Thyroid gland (tissue), 4 donors: ENCODE measurements at regions not wholly inside any gene's neighbourhood (a gene's known extent, or its start where the extent isn't known, plus 50 kb on each side); places are given as distances from the start of the nearest gene placed in this dataset.

Experiments
- DNase-seq, 2 donors: peaks; one replicate each; pipeline ENCODE4 v3.0.0-alpha.2; 2019
- H3K27ac ChIP-seq, 3 donors: fragments of 200-600 bp; sonication (generic); 1 replicate in 2 of 3; 2 replicates in 1 of 3; pipeline ENCODE4 v1.5.1; 2016 to 2019; ENCODE audit warnings: mild to moderate bottlenecking in 1 of 3, moderate library complexity in 1 of 3
- H3K27me3 ChIP-seq: fragments of 200-600 bp; sonication (generic); one replicate; pipeline ENCODE4 v1.5.1; 2019
- H3K36me3 ChIP-seq, 2 donors: fragments of 200-600 bp; sonication (generic); one replicate each; pipeline ENCODE4 v1.5.1; 2016 to 2019
- H3K4me1 ChIP-seq, 2 donors: fragments of 200-600 bp; sonication (generic); one replicate each; pipeline ENCODE4 v1.5.1; 2017 to 2019
- H3K4me3 ChIP-seq, 3 donors: fragments of 200-600 bp; sonication (generic); replicated peaks in 1 of 3; 1 replicate in 2 of 3; 2 replicates in 1 of 3; pipeline ENCODE4 v1.5.1; 2016; ENCODE audit warnings: mild to moderate bottlenecking in 1 of 3
- H3K9me3 ChIP-seq: fragments of 200-600 bp; sonication (generic); one replicate; pipeline ENCODE4 v1.5.1; 2017
- CTCF ChIP-seq, 6 experiments: fragments of 200-600 bp in 3 of 6; fragments of 450-650 bp in 3 of 6; sonication (generic) in 3 of 6; IDR thresholded peaks; one replicate each; pipeline ENCODE4 v1.5.1; 2016 to 2019; ENCODE audit warnings: antibody characterized with exemption in 6 of 6, mild to moderate bottlenecking in 2 of 6, inconsistent platforms in 1 of 6, moderate library complexity in 1 of 6
- POLR2A ChIP-seq, 2 donors: fragments of 450-650 bp; IDR thresholded peaks; one replicate each; pipeline ENCODE4 v1.6.1; 2017; ENCODE audit warnings: antibody characterized with exemption in 2 of 2, mild to moderate bottlenecking in 2 of 2, moderate library complexity in 1 of 2
- WGBS, 2 donors: methylation state at CpG; one replicate each; pipeline ENCODE4 v1.1.5; 2017; 5-methylcytosine and 5-hydroxymethylcytosine counted together
- intact Hi-C: fragments of 100-400 bp; cut with DNase I; formaldehyde crosslinking; loops from one replicate; pipeline ENCODE4 v1.15.1; 2023

- Histone ChIP-seq H3K27ac (no peak overlapping the region), H3K9me3 (no peaks in the 10 kb centered on the region), H3K4me1 (no peaks in the 10 kb centered on the region), H3K27me3 (no peaks in the 10 kb centered on the region), H3K36me3 (no peaks in the 10 kb centered on the region), H3K4me3 (no peak overlapping the region)
- WGBS, 2 donors, result 64 to 65% methylated on average over 8 to 9 of the region's 9 CpGs
- no peak for DNase-seq
- intact Hi-C loops, result no loop called here
- TF ChIP-seq CTCF (IDR thresholded peaks at IDR 0.05) (no peak), POLR2A (IDR thresholded peaks at IDR 0.05) (no peak)
Measured at GRCh38 chr10:3339531-3339950, 167.0 kb upstream of the PITRM1 start.

GRCh38 chr10:3339121-3339520, 166.5 kb upstream of the PITRM1 start:
- 85 to 87% methylated on average over 7 of the region's 7 CpGs for WGBS, 2 donors

GRCh38 chr10:3337741-3338140, 165.2 kb upstream of the PITRM1 start:
- Histone ChIP-seq H3K27me3 (no peaks in the 10 kb centered on the region), H3K27ac (no peak overlapping the region), H3K9me3 (no peaks in the 10 kb centered on the region), H3K4me3 (no peak overlapping the region), H3K4me1 (no peaks in the 10 kb centered on the region), H3K36me3 (no peaks in the 10 kb centered on the region)
- 68 to 74% methylated on average over 8 of the region's 8 CpGs for WGBS, 2 donors
- TF ChIP-seq POLR2A (IDR thresholded peaks at IDR 0.05) (no peak), CTCF (IDR thresholded peaks at IDR 0.05) (no peak)
- intact Hi-C loops, result no loop called here
- DNase-seq, result no peak

More at GRCh38 chr10:3339121-3339520, 166.5 kb upstream of the PITRM1 start:
- no peaks in the 10 kb centered on the region for H3K27me3 ChIP-seq
- H3K9me3 ChIP-seq, result no peaks in the 10 kb centered on the region
- H3K4me1 ChIP-seq, result no peaks in the 10 kb centered on the region
- no peak overlapping the region for H3K27ac ChIP-seq
- TF ChIP-seq CTCF (IDR thresholded peaks at IDR 0.05) (no peak), POLR2A (IDR thresholded peaks at IDR 0.05) (no peak)
- intact Hi-C loops, result no loop called here
- H3K4me3 ChIP-seq, result no peak overlapping the region
- no peak for DNase-seq
- H3K36me3 ChIP-seq, result no peaks in the 10 kb centered on the region

GRCh38 chr10:3336673-3337293, 164.2 kb upstream of the PITRM1 start:
- intact Hi-C loops, result no loop called here
- H3K36me3 ChIP-seq, result no peaks in the 10 kb centered on the region
- no peaks in the 10 kb centered on the region for H3K27me3 ChIP-seq
- TF ChIP-seq CTCF (IDR thresholded peaks at IDR 0.05) (no peak), POLR2A (IDR thresholded peaks at IDR 0.05) (no peak)
- no peak overlapping the region for H3K4me3 ChIP-seq
- 90 to 93% methylated on average over 9 of the region's 9 CpGs for WGBS, 2 donors
- no peaks in the 10 kb centered on the region for H3K4me1 ChIP-seq
- no peaks in the 10 kb centered on the region for H3K9me3 ChIP-seq
- no peak for DNase-seq
- H3K27ac ChIP-seq, result no peak overlapping the region

- H3K4me1 ChIP-seq, result no peaks in the 10 kb centered on the region
- H3K36me3 ChIP-seq, result no peaks in the 10 kb centered on the region
- no peaks in the 10 kb centered on the region for H3K27me3 ChIP-seq
- no peaks in the 10 kb centered on the region for H3K9me3 ChIP-seq
- H3K27ac ChIP-seq, result no peak overlapping the region
- intact Hi-C loops, result no loop called here
- WGBS, 2 donors, result 78% methylated on average over 10 of the region's 10 CpGs
- H3K4me3 ChIP-seq, result no peak overlapping the region
- no peak for DNase-seq
- TF ChIP-seq CTCF (IDR thresholded peaks at IDR 0.05), result no peak
Measured at GRCh38 chr10:3333426-3333825, 160.8 kb upstream of the PITRM1 start.
